ENCODE measurements at regions not wholly inside any gene's neighbourhood (a gene's known extent, or its start where the extent isn't known, plus 50 kb on each side); places are given as distances from the start of the nearest gene placed in this dataset.

GRCh38 chr2:8482432-8482831 is 199.4 kb upstream of the ID2 start:
- Histone ChIP-seq H3K36me3 (no peaks in the 10 kb centered on the region), H3K4me3 (no peak overlapping the region), H3K27ac (no peak overlapping the region), H3K9me3 (no peaks in the 10 kb centered on the region), H3K4me1 (no peaks in the 10 kb centered on the region), H3K27me3 (no peaks in the 10 kb centered on the region)
- no peak for DNase-seq
- TF ChIP-seq CTCF (IDR thresholded peaks at IDR 0.05) (no peak), POLR2A (IDR thresholded peaks at IDR 0.05) (no peak)
- intact Hi-C loops (cut with DNase I; ENCODE audit: low total_unique reads) = no loop called here

DNA sequence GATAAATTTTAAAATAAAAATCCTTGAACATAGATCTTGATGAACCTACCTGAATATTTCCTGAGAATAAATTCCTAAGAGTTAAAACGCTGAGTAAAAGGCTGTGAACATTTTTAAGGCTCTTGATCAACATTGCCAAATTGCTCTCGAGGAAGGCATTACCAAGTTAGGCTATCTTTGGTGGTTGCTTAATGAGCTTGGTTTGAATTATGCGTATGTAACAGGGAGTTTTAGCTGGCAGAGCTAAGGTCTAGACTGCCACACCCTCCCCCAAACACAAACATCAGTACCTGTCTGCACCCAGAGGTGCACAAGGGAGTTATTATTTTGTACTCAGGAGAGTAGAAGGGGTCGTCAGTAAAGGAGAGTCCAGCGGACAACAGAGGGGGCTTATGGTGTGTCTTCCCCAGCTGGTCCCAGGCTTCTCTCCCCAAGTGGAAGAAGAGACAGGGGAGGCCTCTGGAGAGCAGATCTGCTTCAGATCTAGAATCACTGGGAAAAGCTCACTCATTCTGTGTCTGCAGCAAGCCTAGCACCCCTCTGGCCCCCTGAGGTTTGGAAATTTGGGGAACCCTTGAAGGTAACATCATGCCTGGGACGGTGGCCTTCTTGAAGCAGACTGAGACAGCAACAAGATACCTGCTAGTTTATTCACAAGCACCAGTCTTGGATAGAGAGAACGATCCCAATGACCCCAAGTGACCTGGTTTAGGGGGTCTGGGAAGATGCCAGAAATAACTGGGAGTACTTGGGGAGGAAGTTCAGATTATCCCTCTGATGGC is 197.2 kb upstream of the ID2 start:
- DNase-seq = no peak
- TF ChIP-seq CTCF (IDR thresholded peaks at IDR 0.05) = no peak
- no peak for TF ChIP-seq POLR2A (IDR thresholded peaks at IDR 0.05)
- Histone ChIP-seq H3K9me3 (no peaks in the 10 kb centered on the region), H3K27ac (no peak overlapping the region), H3K4me3 (no peak overlapping the region), H3K27me3 (no peaks in the 10 kb centered on the region), H3K36me3 (no peaks in the 10 kb centered on the region), H3K4me1 (no peaks in the 10 kb centered on the region)
- intact Hi-C loops (cut with DNase I; ENCODE audit: low total_unique reads) = no loop called here

GRCh38 chr2:8485736-8486135 is 196.1 kb upstream of the ID2 start:
- no peak for DNase-seq
- intact Hi-C loops (cut with DNase I; ENCODE audit: low total_unique reads) = no loop called here
- peaks cover 0 to 8% of the 10 kb centered on the region in 2 donors for H3K4me1 ChIP-seq
- TF ChIP-seq POLR2A (IDR thresholded peaks at IDR 0.05) (no peak), CTCF (IDR thresholded peaks at IDR 0.05) (no peak)
- no peak overlapping the region for H3K27ac ChIP-seq
- H3K36me3 ChIP-seq = no peaks in the 10 kb centered on the region
- no peaks in the 10 kb centered on the region for H3K27me3 ChIP-seq
- H3K9me3 ChIP-seq = no peaks in the 10 kb centered on the region
- H3K4me3 ChIP-seq = no peak overlapping the region

DNA sequence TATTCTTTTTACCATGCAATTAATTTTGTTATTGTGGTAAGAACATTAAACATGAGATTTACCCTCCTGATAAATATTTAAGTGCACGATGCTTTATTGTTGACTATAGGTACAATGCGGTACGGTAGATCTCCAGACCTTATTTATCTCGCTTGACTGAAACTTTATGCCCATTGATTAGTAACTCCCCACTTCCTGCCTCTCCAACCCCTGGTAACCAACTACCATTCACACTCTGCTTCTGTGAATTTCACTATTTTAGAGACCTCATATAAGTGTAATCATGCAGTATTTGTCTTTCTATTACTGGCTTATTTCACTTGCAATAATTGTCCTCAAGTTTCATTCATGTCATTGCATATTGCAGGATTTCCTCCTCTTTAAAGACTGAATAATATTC is 195.7 kb upstream of the ID2 start:
- DNase-seq = no peak
- TF ChIP-seq CTCF (IDR thresholded peaks at IDR 0.05) (no peak), POLR2A (IDR thresholded peaks at IDR 0.05) (no peak)
- Histone ChIP-seq H3K36me3 (no peaks in the 10 kb centered on the region), H3K27ac (no peak overlapping the region), H3K4me1 (peaks cover 0 to 8% of the 10 kb centered on the region in 2 donors), H3K9me3 (no peaks in the 10 kb centered on the region), H3K4me3 (no peak overlapping the region), H3K27me3 (no peaks in the 10 kb centered on the region)
- intact Hi-C loops (cut with DNase I; ENCODE audit: low total_unique reads) = no loop called here

- no peaks in the 10 kb centered on the region for H3K36me3 ChIP-seq
- H3K27ac ChIP-seq = no peak overlapping the region
- no peaks in the 10 kb centered on the region for H3K9me3 ChIP-seq
- no peak overlapping the region for H3K4me3 ChIP-seq
- peaks cover 4 to 8% of the 10 kb centered on the region in 2 donors for H3K4me1 ChIP-seq
- TF ChIP-seq POLR2A (IDR thresholded peaks at IDR 0.05) = no peak
- TF ChIP-seq CTCF (IDR thresholded peaks at IDR 0.05) = no peak
- DNase-seq = no peak
- H3K27me3 ChIP-seq = no peaks in the 10 kb centered on the region
- intact Hi-C loops (cut with DNase I; ENCODE audit: low total_unique reads) = no loop called here
Observed at GRCh38 chr2:8487461-8487932, 194.4 kb upstream of the ID2 start.
